WTC11 (cell line): ENCODE measurements at regions not wholly inside any gene's neighbourhood (a gene's known extent, or its start where the extent isn't known, plus 50 kb on each side); places are given as distances from the start of the nearest gene placed in this dataset.

Experiments used
- ATAC-seq: fragments of 200-7000 bp; cut with Tn5 transposase; 2 replicates; pipeline ENCODE4 v1.10.0; 2021; ENCODE audit warnings: mild to moderate bottlenecking, moderate library complexity
- CTCF ChIA-PET: fragments of 300-600 bp; sonication (Branson Sonifier 250); formaldehyde crosslinking; loops from one replicate; lab custom pipeline; 2021; ENCODE audit warnings: antibody characterized with exemption; lab: Charles Lee
- POLR2A ChIA-PET: fragments of 350-600 bp; sonication (Branson Sonifier 250); formaldehyde crosslinking; loops from one replicate; lab custom pipeline; 2021; ENCODE audit warnings: antibody characterized with exemption; lab: Charles Lee
- DNase-seq: peaks from one replicate; pipeline ENCODE4 v3.0.0; 2021; ENCODE audit warnings: low spot score
- H3K27ac Mint-ChIP-seq: 2 replicates; pipeline ENCODE4 v1.8.0; 2021; ENCODE audit warnings: mixed read lengths
- H3K27me3 Mint-ChIP-seq: 2 replicates; pipeline ENCODE4 v1.8.0; 2021; ENCODE audit warnings: low read depth, mild to moderate bottlenecking, moderate library complexity, mixed read lengths
- H3K36me3 Mint-ChIP-seq: 2 replicates; pipeline ENCODE4 v1.8.0; 2021; ENCODE audit warnings: mixed read lengths
- H3K4me1 Mint-ChIP-seq: 2 replicates; pipeline ENCODE4 v1.8.0; 2022; ENCODE audit warnings: mixed read lengths
- H3K4me3 Mint-ChIP-seq: 2 replicates; pipeline ENCODE4 v1.8.0; 2021; ENCODE audit warnings: mild to moderate bottlenecking, moderate library complexity, mixed read lengths
- H3K9me3 Mint-ChIP-seq: 2 replicates; pipeline ENCODE4 v1.8.0; 2021; ENCODE audit warnings: mixed read lengths
- ATF1 ChIP-seq: sonication (generic); formaldehyde crosslinking; IDR thresholded peaks from 2 replicates; pipeline ENCODE4 v1.8.1; 2023; ENCODE audit warnings: mild to moderate bottlenecking, moderate library complexity, missing genetic modification reagents
- CREB1 ChIP-seq: sonication (generic); formaldehyde crosslinking; IDR thresholded peaks from 2 replicates; pipeline ENCODE4 v1.8.0; 2023; ENCODE audit warnings: mild to moderate bottlenecking, missing genetic modification reagents
- ELF4 ChIP-seq: sonication (generic); formaldehyde crosslinking; IDR thresholded peaks from 2 replicates; pipeline ENCODE4 v1.8.1; 2022; ENCODE audit warnings: low read depth, mild to moderate bottlenecking, moderate library complexity, missing genetic modification reagents
- ETV6 ChIP-seq: sonication (generic); formaldehyde crosslinking; IDR thresholded peaks from 2 replicates; pipeline ENCODE4 v1.8.1; 2022; ENCODE audit warnings: mild to moderate bottlenecking, missing genetic modification reagents
- FOXK1 ChIP-seq: sonication (generic); formaldehyde crosslinking; IDR thresholded peaks from 2 replicates; pipeline ENCODE4 v1.8.0; 2022; ENCODE audit warnings: mild to moderate bottlenecking, moderate library complexity, missing genetic modification reagents
- HMGA2 ChIP-seq: fragments of 250-450 bp; sonication (Bioruptor Pico); IDR thresholded peaks from 2 replicates; pipeline ENCODE4 v1.4.0; 2021; ENCODE audit warnings: mild to moderate bottlenecking, moderate library complexity
- MXD4 ChIP-seq: fragments of 250-450 bp; sonication (Bioruptor Pico); IDR thresholded peaks from 2 replicates; pipeline ENCODE4 v1.8.0; 2021; ENCODE audit warnings: mild to moderate bottlenecking, moderate library complexity, borderline replicate concordance
- NFATC4 ChIP-seq: fragments of 250-450 bp; sonication (Bioruptor Pico); IDR thresholded peaks from 2 replicates; pipeline ENCODE4 v1.9.0; 2021; ENCODE audit warnings: mild to moderate bottlenecking
- NR2C2 ChIP-seq: sonication (generic); formaldehyde crosslinking; IDR thresholded peaks from 2 replicates; pipeline ENCODE4 v1.8.0; 2022; ENCODE audit warnings: mild to moderate bottlenecking, missing genetic modification reagents
- OVOL2 ChIP-seq: fragments of 250-450 bp; sonication (Bioruptor Pico); IDR thresholded peaks from 2 replicates; pipeline ENCODE4 v1.9.0; 2021; ENCODE audit warnings: mild to moderate bottlenecking, borderline replicate concordance
- PRRX2 ChIP-seq: fragments of 250-450 bp; sonication (Bioruptor Pico); IDR thresholded peaks from 2 replicates; pipeline ENCODE4 v1.8.0; 2021; ENCODE audit warnings: mild to moderate bottlenecking
- SMAD3 ChIP-seq: sonication (generic); formaldehyde crosslinking; IDR thresholded peaks from 2 replicates; pipeline ENCODE4 v1.8.0; 2022; ENCODE audit warnings: missing genetic modification reagents, mild to moderate bottlenecking, borderline replicate concordance
- TEAD1 ChIP-seq: sonication (generic); formaldehyde crosslinking; IDR thresholded peaks from 2 replicates; pipeline ENCODE4 v1.8.0; 2022; ENCODE audit warnings: mild to moderate bottlenecking, missing genetic modification reagents
- ZNF671 ChIP-seq: fragments of 250-450 bp; sonication (Bioruptor Pico); IDR thresholded peaks from 2 replicates; pipeline ENCODE4 v1.8.0; 2021; ENCODE audit warnings: mild to moderate bottlenecking
- TF ChIP-seq, protein P1 (sequence below): fragments of 250-450 bp; sonication (Bioruptor Pico); IDR thresholded peaks from 2 replicates; pipeline ENCODE4 v2.1.2; 2022; ENCODE audit warnings: mild to moderate bottlenecking, moderate library complexity
- TF ChIP-seq, protein P2 (sequence below): sonication (generic); formaldehyde crosslinking; IDR thresholded peaks from 2 replicates; pipeline ENCODE4 v1.8.1; 2022; ENCODE audit warnings: mild to moderate bottlenecking, moderate library complexity, missing genetic modification reagents
- TF ChIP-seq, protein P3 (sequence below): sonication (generic); formaldehyde crosslinking; IDR thresholded peaks from 2 replicates; pipeline ENCODE4 v1.8.1; 2022; ENCODE audit warnings: low read depth, missing genetic modification reagents, borderline replicate concordance
- TF ChIP-seq, protein P4 (sequence below): fragments of 200-600 bp; IDR thresholded peaks from 2 replicates; pipeline ENCODE4 v1.8.0; 2022; ENCODE audit warnings: antibody characterized with exemption
- TF ChIP-seq, protein P5 (sequence below): sonication (generic); formaldehyde crosslinking; IDR thresholded peaks from 2 replicates; pipeline ENCODE4 v1.8.1; 2023; ENCODE audit warnings: mild to moderate bottlenecking, missing genetic modification reagents
- TF ChIP-seq, protein P6 (sequence below): sonication (generic); formaldehyde crosslinking; IDR thresholded peaks from 2 replicates; pipeline ENCODE4 v1.8.0; 2023; ENCODE audit warnings: missing genetic modification reagents, mild to moderate bottlenecking, borderline replicate concordance

DNA sequence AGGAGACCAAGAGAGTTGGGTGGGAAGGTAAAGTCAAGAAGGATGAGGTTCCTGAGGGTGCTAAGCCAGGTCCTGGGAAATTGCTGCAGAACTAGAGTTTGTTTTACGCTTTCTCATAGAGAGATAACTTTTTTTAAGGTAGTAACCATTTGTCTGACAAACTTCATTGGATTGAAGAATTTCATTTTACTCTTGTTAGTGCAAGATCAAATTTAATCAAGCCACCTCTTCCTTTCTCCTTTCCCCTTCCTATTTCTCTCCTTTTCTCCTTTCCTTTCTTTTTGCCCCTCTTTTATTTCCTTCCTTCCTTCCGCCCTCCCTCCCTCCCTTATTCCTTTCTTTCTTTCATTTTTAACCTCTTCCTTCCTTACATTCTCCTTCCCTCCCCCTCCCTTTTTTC lies 65.4 kb downstream of the RDH14 start:
- ATAC-seq (no peak), DNase-seq (no peak)
- POLR2A ChIA-PET, result interaction anchor here (0.6 kb wide), 1 partner anchor 29 kb away, joined by 5 read pairs; no protein-coding TSS in a partner anchor
- Mint-ChIP-seq H3K36me3 (no peaks in the 10 kb centered on the region), H3K27me3 (no peaks in the 10 kb centered on the region; the same call in 1 of the 2 replicates), H3K9me3 (no peaks in the 10 kb centered on the region)
- CTCF ChIA-PET, result no interaction called here
- TF ChIP-seq, protein P1, sequence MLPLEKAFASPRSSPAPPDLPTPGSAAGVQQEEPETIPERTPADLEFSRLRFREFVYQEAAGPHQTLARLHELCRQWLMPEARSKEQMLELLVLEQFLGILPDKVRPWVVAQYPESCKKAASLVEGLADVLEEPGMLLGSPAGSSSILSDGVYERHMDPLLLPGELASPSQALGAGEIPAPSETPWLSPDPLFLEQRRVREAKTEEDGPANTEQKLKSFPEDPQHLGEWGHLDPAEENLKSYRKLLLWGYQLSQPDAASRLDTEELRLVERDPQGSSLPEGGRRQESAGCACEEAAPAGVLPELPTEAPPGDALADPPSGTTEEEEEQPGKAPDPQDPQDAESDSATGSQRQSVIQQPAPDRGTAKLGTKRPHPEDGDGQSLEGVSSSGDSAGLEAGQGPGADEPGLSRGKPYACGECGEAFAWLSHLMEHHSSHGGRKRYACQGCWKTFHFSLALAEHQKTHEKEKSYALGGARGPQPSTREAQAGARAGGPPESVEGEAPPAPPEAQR, result no peak
- TF ChIP-seq, protein P2, sequence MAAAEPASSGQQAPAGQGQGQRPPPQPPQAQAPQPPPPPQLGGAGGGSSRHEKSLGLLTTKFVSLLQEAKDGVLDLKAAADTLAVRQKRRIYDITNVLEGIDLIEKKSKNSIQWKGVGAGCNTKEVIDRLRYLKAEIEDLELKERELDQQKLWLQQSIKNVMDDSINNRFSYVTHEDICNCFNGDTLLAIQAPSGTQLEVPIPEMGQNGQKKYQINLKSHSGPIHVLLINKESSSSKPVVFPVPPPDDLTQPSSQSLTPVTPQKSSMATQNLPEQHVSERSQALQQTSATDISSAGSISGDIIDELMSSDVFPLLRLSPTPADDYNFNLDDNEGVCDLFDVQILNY (CRISPR knock-in tag), result no peak
- TF ChIP-seq, protein P3, sequence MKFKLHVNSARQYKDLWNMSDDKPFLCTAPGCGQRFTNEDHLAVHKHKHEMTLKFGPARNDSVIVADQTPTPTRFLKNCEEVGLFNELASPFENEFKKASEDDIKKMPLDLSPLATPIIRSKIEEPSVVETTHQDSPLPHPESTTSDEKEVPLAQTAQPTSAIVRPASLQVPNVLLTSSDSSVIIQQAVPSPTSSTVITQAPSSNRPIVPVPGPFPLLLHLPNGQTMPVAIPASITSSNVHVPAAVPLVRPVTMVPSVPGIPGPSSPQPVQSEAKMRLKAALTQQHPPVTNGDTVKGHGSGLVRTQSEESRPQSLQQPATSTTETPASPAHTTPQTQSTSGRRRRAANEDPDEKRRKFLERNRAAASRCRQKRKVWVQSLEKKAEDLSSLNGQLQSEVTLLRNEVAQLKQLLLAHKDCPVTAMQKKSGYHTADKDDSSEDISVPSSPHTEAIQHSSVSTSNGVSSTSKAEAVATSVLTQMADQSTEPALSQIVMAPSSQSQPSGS (CRISPR knock-in tag), result no peak
- no peak for TF ChIP-seq ATF1 (CRISPR knock-in tag)
- no peak for TF ChIP-seq PRRX2 (CRISPR knock-in tag)
- TF ChIP-seq TEAD1, result no peak
- TF ChIP-seq, protein P4, sequence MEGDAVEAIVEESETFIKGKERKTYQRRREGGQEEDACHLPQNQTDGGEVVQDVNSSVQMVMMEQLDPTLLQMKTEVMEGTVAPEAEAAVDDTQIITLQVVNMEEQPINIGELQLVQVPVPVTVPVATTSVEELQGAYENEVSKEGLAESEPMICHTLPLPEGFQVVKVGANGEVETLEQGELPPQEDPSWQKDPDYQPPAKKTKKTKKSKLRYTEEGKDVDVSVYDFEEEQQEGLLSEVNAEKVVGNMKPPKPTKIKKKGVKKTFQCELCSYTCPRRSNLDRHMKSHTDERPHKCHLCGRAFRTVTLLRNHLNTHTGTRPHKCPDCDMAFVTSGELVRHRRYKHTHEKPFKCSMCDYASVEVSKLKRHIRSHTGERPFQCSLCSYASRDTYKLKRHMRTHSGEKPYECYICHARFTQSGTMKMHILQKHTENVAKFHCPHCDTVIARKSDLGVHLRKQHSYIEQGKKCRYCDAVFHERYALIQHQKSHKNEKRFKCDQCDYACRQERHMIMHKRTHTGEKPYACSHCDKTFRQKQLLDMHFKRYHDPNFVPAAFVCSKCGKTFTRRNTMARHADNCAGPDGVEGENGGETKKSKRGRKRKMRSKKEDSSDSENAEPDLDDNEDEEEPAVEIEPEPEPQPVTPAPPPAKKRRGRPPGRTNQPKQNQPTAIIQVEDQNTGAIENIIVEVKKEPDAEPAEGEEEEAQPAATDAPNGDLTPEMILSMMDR, result no peak
- TF ChIP-seq, protein P5, sequence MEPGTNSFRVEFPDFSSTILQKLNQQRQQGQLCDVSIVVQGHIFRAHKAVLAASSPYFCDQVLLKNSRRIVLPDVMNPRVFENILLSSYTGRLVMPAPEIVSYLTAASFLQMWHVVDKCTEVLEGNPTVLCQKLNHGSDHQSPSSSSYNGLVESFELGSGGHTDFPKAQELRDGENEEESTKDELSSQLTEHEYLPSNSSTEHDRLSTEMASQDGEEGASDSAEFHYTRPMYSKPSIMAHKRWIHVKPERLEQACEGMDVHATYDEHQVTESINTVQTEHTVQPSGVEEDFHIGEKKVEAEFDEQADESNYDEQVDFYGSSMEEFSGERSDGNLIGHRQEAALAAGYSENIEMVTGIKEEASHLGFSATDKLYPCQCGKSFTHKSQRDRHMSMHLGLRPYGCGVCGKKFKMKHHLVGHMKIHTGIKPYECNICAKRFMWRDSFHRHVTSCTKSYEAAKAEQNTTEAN (CRISPR knock-in tag), result no peak
- TF ChIP-seq FOXK1 (CRISPR knock-in tag), result no peak
- TF ChIP-seq NR2C2 (CRISPR knock-in tag), result no peak
- no peak for TF ChIP-seq ZNF671
- TF ChIP-seq, protein P6, sequence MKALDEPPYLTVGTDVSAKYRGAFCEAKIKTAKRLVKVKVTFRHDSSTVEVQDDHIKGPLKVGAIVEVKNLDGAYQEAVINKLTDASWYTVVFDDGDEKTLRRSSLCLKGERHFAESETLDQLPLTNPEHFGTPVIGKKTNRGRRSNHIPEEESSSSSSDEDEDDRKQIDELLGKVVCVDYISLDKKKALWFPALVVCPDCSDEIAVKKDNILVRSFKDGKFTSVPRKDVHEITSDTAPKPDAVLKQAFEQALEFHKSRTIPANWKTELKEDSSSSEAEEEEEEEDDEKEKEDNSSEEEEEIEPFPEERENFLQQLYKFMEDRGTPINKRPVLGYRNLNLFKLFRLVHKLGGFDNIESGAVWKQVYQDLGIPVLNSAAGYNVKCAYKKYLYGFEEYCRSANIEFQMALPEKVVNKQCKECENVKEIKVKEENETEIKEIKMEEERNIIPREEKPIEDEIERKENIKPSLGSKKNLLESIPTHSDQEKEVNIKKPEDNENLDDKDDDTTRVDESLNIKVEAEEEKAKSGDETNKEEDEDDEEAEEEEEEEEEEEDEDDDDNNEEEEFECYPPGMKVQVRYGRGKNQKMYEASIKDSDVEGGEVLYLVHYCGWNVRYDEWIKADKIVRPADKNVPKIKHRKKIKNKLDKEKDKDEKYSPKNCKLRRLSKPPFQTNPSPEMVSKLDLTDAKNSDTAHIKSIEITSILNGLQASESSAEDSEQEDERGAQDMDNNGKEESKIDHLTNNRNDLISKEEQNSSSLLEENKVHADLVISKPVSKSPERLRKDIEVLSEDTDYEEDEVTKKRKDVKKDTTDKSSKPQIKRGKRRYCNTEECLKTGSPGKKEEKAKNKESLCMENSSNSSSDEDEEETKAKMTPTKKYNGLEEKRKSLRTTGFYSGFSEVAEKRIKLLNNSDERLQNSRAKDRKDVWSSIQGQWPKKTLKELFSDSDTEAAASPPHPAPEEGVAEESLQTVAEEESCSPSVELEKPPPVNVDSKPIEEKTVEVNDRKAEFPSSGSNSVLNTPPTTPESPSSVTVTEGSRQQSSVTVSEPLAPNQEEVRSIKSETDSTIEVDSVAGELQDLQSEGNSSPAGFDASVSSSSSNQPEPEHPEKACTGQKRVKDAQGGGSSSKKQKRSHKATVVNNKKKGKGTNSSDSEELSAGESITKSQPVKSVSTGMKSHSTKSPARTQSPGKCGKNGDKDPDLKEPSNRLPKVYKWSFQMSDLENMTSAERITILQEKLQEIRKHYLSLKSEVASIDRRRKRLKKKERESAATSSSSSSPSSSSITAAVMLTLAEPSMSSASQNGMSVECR (CRISPR knock-in tag), result no peak
- no peak for TF ChIP-seq MXD4
- TF ChIP-seq ETV6 (CRISPR knock-in tag), result no peak
- no peak for TF ChIP-seq OVOL2 (CRISPR knock-in tag)
- TF ChIP-seq SMAD3, result no peak
- TF ChIP-seq ELF4, result no peak
- no peak for TF ChIP-seq NFATC4 (CRISPR knock-in tag)
- TF ChIP-seq CREB1 (CRISPR knock-in tag), result no peak
- no peak for TF ChIP-seq HMGA2 (CRISPR knock-in tag)
- TF ChIP-seq, all 79 proteins: peak for 0
- Mint-ChIP-seq H3K4me3 (no peak overlapping the region), H3K27ac (no peak overlapping the region), H3K4me1 (peaks cover 13% of the 10 kb centered on the region)
